Dermis microvascular lymphatic vessel endothelial cell (primary cell): ENCODE measurements at regions not wholly inside any gene's neighbourhood (a gene's known extent, or its start where the extent isn't known, plus 50 kb on each side); places are given as distances from the start of the nearest gene placed in this dataset.
"Not testable (repeated sequence)": the region's sequence is repeated elsewhere in the genome, so short reads cannot be mapped to it uniquely, and the experiment has no call there.

Experiments
- DNase-seq, 2 donors: peaks; one replicate each; pipeline versions ENCODE4 v3.0.0 to v3.0.0-alpha.2; 2010; ENCODE audit warnings: low read depth in 2 of 2

DNA sequence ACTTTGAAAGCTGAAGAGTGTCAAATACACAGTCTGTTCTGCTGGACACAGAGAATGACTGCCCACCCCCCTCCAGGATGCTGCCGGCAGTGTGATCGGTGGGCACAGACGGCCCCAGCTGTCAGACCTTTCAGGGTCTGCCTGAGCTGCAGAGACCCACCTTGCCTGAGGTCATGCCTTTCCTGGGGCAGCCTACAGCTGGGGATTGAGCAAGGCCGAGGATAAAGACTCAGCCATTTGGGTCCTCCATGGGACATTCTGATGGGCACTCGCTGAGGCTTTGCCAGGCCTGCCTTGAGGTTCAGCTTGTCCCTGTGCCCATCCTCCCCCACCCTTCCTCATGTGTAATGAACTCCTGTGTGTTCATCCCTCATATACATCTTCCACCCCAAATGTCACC is 102.3 kb upstream of the SMAD3 start:
- DNase-seq: no peak

DNA sequence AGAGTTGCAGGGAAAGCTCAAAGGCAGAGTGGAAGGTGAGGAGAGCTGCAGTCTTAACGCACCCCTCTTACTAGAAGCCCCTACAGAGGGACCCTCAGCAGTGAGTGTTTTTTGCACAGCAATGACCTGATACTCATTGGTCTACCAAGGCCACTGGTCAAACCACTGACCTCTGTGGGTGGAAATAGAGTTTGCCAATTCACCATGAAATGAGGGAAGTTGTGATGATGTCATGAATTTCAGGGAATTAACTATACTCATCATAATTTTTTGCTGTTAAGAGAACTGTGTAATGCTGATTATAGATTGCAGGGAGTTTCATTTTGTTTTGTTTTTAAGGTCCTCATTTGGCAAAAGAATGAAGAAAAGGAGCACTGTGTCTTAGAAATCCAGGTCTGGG is 101.7 kb upstream of the SMAD3 start:
- DNase-seq: no peak

DNA sequence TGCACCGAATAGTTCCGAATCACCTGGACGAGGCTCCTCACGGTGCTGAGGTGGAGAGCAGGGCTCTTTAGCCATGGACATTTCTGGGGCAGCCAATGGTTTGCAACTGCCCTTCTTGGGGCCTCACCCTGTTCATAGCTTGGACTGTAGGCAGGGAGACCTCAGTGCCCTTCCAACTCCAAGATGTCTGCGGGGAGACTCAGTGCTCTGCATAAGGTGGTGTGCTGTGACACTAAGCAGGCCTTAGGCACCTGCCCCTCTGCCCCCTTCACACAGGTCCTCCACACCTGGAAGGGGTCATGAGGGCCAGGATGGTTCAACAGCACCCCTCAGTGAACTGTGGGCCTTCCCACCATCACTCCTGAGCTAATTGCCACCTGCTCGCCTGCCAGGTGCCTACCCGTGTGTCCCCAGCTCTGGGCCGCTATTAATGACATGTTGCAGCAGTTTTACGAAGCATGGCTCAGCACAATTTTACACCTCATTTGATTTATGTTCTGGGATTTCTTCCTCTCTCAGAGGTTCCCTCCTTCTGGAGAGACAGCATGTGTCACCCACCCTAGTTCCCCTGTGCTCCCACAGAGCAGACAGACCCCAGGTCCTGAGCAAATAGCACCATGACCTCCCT is 101.2 kb upstream of the SMAD3 start:
- no peak for DNase-seq

DNA sequence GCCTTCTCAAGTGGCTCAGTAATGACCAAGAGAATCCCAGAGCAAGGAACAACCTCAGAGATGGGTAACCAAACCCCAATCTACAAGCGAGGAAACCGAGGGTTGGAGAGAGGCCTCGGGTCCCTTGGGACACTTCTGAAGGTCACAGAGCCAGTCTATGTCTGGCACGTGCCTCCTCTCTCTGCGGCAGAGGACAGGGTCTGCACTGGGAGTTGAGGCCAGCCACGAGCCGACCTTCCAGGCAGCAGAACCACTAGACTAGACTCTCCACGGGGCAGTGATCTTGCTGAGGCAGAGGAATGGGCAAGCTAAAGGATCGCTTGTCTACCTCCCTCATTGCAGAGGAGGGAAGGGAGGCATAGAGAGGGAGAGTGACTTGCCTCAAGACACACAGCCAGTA is 100.6 kb upstream of the SMAD3 start:
- DNase-seq: no peak

DNA sequence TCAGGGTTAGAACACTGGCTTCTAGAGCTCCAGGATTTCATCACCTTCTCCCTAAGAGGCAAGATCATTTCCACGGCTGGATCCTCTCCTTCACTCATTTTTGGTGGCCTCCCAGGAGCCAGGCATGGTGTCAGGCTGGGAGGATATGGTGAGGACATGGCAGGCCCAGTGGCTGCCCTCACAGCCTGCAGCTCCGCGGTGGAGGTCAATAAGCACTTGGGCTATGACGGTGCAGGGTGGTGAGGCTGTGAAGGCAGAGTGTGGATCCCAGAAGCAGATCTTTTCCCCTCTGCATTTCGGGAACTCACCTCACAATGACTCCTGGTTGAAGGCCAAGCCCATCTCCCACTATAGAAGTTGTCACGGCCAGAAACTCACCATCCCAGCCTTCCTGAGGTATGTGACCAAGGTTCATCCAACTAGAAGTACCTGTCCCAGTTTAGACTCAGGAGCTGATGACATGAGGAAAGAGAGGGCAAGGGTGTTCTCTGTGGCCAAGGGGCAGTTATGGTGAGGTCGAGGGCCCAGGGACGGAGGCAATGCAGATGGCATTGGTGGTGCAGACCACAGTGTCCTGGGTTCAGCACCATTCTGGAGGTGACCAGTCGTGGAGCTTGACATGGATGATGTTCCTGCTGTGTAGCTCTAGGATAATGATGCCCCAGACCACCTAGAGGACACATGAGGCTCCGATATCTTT is 100.1 kb upstream of the SMAD3 start:
- DNase-seq: no peak

DNA sequence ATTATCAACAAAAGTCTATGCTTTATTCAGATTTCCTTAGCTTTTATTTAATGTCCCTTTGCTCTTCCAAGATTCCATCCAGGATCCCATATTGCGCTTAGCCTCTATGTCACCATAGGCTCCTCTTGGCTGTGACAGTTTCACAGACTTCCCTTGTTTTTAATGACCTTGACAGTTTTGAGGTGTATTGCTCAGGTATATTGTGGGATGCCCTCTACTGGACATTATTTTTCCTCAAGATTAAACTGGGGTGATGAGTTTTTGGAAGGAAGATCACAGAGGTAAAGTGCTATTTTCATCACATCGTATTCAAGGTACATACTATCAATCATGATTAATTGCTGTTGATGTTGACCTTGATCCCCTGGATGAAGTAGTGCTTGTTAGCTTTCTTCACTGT is 99.1 kb upstream of the SMAD3 start:
- no peak for DNase-seq

DNA sequence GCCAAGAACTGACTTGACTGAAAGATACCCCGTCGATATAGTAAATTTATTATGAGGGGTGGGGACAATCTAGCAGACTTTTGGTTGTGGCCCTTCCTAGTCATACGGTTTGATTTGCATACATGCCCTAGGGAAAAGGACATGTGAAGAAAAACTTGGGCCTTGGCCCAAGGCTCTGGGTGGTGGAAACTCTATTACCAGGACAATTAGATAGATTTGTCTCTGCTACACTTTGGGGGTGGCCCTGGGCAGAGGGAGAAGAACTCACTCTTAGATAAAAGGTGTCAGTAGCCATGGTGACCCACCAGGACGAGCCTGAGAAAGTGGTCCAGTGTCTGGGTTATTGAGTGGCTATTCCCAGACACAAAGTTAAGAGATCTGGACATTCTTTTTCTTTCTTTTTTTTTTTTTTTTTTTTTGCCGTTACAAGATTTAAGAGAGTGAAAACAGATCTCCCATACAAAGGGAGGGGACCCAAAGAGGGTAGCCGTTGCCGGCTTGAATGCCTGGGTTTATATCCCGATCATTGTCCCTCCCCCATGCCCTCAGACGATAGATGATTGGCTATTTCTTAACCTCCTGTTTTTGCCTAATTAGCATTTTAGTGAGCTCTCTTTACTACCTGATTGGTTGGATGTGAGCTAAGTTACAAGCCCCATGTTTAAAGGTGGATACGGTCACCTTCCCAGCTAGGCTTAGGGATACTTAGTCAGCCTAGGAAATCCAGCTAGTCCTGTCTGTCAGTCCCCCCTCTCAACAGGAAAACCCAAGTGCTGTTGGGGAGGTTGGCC is 96.4 kb upstream of the SMAD3 start:
- no peak for DNase-seq

DNA sequence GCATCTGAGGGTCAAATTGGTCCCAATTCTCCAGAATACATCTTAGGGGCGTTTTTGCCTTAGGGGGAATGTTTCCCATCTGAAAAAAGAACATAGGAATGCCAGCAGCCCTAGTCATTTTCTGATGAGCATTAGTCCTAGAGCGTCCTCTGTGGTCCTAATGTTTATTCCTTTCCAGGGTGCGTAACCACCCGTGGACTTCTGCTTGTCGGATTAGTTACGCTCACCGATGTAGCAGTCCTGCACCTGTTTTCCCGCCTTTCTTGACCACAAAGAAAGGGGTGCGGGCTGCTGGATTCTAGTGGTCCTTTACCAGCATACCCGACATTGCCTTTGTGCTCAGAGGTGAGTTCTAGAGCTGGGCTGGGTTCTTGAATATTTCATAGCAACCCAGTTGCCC is 91.3 kb upstream of the SMAD3 start:
- DNase-seq: not testable (repeated sequence)

DNA sequence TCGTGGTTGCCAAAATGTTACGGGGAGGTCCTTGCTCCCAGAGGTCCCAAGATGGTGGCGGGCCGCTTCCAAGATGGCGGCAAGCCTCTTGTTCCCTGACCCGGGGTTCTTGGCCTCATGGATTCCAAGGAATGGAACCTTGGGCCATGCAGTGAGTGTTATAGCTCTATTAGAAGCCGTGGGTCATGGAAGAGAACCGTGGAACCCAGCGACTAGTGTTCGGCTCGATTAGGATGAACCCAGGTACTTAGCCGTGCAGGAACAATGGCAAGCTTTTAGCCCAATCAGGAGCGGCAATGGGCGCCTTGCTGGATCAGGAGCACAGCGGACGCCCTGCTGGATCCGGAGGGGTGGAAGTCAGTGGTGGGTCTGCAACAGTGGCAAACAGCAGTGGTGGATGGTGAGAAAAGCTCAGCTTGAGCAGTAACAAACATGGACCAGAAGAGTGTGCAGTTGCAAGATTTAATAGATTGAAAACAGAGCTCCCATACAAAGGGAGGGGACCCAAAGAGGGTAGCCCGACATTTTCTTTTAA is 89.2 kb upstream of the SMAD3 start:
- DNase-seq: not testable (repeated sequence)

DNA sequence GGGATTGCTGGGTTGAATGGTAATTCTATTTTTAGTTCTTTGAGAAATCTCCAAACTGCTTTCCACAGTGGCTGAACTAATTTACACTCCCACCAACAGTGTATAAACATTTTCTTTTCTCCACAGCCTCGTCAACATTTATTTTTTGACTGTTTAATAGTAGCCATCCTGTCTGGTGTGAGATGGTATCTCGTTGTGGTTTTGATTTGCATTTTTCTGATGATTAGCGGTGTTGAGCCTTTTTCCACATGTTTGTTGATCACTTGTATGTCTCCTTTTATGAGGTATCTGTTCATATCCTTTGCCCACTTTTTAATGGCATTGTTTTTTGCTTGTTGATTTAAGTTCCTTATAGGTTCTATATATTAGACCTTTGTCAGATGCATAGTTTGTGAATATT is 85.1 kb upstream of the SMAD3 start:
- DNase-seq: not testable (repeated sequence)

DNA sequence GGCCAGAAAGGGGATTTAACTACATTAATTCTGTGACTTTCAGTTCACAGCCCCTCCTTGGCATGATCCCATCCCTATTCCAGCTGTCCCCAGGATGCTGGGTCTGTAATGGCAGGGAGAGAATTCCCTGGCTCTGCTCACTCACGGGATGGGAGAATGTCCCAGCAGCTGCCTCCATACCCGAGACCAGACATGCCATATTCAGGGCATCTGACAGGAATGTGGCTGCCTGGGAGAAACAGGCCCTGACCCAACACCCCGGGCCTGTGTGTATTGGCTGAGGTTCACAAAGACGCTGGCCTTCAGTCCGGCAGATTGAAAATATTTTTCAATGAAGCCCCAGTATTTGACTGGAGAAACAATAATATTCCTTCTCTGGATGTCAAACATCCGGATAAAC is 83.6 kb upstream of the SMAD3 start:
- DNase-seq: no peak

DNA sequence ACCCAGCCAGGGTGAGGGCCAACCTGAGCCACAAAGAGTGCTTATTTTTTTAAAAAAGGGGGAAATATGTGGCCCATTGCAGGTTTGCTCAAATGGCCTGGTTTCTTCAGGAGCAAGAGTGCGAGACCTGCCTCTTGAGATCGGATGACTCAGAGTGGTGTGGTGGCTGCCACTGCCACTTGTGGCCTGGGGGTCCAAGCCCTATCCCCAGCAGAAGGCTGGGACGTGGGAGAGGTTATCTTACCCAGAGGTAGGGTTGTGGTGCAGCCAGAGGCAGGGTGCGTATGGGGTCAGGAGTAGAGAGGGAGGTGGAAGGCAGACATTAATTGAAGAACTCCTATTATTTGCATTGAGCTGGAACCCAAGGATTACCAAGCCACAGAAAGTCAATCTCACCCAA is 83.2 kb upstream of the SMAD3 start:
- no peak for DNase-seq

DNA sequence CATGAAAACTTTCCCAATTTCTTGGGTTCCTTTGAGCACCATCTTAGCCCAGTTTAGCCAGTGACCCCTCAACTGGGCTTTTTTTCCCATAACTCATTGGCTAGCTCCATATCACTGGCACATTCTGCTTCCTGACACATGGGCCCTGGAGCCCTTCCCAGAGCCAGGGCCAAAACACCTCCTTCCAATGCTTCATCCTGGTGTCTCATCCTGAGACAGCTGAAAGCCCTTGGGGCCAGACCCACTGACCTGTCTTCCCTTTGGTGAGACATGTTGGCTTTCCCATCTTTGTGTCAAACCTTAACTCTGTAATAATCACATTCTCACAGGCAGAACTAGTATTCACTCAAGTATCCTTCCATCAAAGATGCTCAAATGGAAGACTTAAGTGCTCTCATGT is 82.6 kb upstream of the SMAD3 start:
- DNase-seq: no peak

DNA sequence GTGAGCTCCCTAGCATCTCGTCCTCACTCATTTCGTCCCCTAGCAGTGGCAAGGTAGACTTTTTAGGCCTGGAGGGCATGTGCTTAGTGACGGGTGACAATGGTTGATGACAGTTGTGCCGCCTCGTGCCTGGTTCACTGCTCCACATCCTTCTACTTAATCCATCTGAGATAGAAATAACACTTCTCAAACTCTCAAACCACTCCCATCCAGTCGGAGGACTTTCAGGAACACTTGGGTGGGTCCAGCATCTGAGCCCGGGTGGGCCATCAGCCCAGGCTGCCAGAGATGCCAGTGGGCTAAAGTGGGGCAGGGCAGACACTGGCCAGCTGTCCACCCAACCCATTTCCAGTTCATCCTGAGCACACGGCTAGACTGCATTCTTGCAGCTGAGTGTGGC is 79.7 kb upstream of the SMAD3 start:
- DNase-seq: no peak

DNA sequence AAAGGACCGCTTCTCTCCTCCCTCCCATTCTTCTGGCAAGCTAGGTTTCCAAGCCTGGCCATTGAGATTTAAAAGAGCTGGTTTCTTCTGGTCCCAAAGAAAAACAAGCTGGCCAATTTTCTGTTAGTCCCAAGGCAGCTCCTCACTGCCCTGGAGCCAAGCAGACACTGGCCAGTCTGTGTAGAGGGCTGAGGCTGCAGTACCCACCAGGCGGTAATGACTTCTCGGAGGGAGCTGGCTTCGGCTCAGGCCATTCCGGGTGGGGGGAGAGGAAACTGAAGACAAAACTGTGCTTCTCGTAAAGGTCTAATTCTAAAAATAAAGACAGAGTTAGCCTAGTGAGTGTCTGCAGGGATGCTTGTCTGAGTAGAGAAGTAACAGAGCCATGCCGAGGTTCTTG is 78.5 kb upstream of the SMAD3 start:
- DNase-seq: no peak

DNA sequence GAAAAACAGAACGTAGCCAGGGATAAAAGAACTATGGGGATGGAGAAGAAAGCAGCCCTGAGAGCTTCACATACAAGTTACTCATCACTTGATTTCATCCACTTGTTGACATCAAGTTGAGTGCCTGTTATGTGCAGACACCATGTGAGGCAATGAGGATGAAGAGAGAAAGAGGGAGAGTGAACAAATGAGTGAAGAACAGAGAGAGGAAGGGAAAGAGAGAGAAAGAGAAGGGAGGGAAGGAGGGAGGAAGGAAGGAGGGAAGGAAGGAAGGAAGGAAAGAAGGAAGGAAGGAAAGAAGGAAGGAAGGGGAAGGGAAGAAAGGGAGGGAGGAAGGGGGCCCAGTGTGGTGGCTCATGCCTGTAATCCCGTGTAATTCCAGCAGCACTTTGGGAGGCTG is 72.3 kb upstream of the SMAD3 start:
- DNase-seq: no peak

DNA sequence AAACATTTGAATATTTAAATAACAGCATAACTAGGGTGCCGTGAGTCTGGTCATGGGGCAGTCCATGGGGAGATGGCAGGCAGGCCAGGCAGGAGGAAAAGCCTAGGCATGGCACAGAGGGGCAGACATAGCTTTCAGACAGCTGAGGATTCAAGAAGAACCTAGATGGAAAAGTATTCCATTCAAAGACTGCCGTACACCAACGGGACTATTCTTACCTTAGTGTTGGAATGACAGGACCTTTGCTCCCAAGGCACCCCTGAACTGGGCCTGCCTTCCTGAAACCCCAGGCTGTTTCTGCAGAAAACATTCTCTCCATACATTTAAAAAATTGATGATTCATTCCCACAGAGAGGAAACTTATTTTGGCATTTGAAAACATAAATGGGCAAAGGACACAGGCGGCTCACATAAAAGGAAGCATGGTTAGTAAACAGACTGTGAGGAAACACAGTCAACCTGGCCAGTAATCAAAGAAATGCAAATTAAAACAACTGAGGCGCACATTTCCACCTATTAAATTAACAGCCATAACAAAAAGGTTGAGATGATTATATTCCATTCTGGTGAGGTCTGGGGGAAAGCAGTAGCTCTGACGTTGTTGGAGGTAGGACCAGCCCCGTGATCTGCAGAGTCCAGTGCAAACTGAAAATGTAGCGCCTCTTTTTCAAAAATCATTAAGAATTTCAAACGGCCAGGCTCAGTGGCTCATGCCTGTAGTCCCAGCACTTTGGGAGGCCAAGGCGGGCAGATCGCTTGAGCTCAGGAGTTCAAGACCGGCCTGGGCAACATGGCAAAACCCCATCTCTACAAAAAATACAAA is 71.3 kb upstream of the SMAD3 start:
- DNase-seq: peak in 1 of 2 donors; percentile 42

DNA sequence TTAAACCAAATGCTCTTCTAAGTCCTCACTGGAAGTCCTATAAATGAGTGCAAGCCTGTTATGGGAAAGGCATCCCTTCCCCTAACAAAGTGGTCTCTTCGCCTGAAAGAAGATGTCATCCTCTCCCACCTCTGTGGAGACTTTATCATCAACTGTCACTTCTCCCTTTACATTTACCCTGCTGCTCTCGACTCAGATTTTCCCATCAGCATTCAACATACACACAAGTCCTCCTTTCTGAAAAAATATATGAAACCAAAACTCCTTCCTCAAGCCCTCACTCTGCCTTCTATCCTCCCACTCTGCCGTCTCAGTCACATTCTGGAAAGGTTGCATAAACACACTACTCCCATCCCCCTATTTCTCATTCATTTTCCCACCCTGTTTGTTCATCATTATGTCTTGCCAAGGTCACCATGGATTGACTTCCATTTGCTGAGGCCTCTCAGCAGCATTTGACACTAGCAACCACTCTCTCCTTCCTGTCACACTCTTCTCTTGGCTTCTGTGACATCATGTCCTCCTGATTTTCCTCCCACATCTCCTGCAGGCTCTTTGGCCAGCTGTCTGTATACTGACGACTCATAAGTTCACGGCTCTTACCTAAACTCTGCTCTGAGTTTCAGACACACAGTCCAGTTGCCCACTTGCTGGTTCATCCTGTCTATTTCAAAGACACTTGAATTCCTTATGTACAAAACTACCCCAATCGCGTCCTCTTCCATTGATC is 70.3 kb upstream of the SMAD3 start:
- DNase-seq: no peak

DNA sequence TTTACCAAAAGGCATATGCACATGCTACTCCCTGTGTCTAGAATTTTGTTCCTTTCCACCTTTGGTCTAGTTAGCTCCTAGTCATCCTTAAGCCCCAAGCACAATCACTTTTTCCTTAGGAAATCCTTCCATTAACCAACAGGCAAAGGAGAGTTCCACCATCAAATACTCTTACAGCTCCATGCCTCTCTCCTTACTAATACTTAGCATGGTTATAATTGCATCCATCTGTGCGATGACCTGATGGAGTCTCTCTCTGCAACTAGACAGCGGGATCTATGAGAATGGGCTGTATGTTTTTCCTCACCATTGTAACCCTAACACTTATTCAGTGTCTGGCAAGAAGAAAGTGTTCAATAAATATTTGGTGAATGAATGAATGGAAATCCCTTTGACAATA is 69.3 kb upstream of the SMAD3 start:
- DNase-seq: no peak

DNA sequence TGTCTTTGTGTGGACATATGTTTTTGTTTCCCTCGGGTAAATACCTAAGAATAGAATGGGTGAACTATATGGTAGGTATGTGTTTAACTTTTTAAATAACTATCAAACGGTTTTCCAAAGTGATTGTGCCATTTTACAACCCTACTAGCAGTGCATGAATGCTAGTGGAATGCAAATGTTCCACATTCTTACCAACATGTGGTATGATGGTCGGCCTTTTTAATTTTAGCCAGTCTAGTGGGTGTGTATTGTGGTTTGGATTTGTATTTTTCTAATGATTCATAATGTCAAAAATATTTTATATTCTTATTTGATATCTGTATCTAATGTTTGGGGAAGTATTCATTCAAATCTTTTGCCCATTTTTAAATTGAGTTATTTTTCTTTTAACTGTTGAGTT is 68.2 kb upstream of the SMAD3 start:
- no peak for DNase-seq

DNA sequence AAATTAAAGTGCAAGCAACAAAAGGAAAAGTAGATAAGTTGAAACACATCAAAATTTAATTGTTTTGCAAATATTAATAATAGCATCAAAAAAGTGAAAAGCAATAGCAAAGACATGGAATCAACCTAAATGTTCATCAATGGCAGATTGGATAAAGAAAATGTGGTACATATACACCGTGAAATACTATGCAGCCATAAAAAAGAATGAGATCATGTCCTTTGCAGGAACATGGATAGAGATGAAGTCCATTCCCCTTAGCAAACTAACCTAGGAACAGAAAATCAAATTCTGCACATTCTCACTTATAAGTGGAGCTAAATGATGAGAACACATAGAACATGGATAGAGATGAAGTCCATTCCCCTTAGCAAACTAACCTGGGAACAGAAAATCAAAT is 67.2 kb upstream of the SMAD3 start:
- not testable (repeated sequence) for DNase-seq
